BJ (cell line): ENCODE measurements at regions not wholly inside any gene's neighbourhood (a gene's known extent, or its start where the extent isn't known, plus 50 kb on each side); places are given as distances from the start of the nearest gene placed in this dataset.
"Not testable (repeated sequence)": the region's sequence is repeated elsewhere in the genome, so short reads cannot be mapped to it uniquely, and the experiment has no call there.

Experiments
- CTCF ChIA-PET: fragments of 350-600 bp; formaldehyde crosslinking; extraction: SDS; loops from one replicate; lab custom pipeline; 2021; ENCODE audit warnings: antibody characterized with exemption, inconsistent platforms; lab: Yijun Ruan, JAX
- POLR2A ChIA-PET: fragments of 300-600 bp; sonication (Branson Sonifier 250); formaldehyde crosslinking; extraction: SDS; loops from one replicate; lab custom pipeline; 2021; ENCODE audit warnings: antibody characterized with exemption; lab: Charles Lee
- DNase-seq: peaks from one replicate; pipeline ENCODE4 v3.0.0-alpha.2; 2011; ENCODE audit warnings: low read depth
- H3K27me3 ChIP-seq: 2 replicates; pipeline ENCODE4 v1.6.0; 2011; ENCODE audit warnings: low read length; ENCODE audit not compliant: control insufficient read depth, insufficient read depth
- H3K36me3 ChIP-seq: 2 replicates; pipeline ENCODE4 v1.5.1; 2011; ENCODE audit warnings: low read length; ENCODE audit not compliant: control insufficient read depth, insufficient read depth
- H3K4me3 ChIP-seq: 2 replicates; pipeline ENCODE4 v1.5.1; 2011; ENCODE audit warnings: low read depth, mild to moderate bottlenecking, control low read depth, low read length
- CTCF ChIP-seq: IDR thresholded peaks from 2 replicates; pipeline ENCODE4 v1.5.1; 2011; ENCODE audit warnings: low read depth, mild to moderate bottlenecking, control low read depth, inconsistent platforms, low read length, moderate library complexity; ENCODE audit not compliant: insufficient read depth

DNA sequence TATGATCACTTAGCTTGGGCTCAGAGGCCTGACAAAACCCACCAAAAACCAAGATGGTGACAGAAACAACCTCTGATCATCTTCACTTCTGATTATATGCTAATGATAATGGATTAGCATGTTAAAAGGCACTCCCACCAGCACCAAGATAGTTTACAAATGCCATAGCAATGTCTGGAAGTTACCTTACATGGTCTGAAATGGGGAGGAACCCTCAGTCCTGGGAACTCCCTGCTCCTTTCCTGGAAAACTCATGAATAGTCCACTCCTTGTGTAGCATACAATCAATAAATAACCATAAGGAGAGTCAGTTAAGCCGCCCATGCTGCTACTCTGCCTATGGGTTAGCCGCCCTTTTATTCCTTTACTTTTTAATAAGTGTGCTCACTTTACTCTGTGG is 120.0 kb upstream of the HS3ST4 start:
- Histone ChIP-seq H3K27me3 (no peaks in the 10 kb centered on the region), H3K36me3 (no peaks in the 10 kb centered on the region), H3K4me3 (no peak overlapping the region)
- POLR2A ChIA-PET = no interaction called here
- CTCF ChIA-PET = no interaction called here
- no peak for TF ChIP-seq CTCF
- no peak for DNase-seq

DNA sequence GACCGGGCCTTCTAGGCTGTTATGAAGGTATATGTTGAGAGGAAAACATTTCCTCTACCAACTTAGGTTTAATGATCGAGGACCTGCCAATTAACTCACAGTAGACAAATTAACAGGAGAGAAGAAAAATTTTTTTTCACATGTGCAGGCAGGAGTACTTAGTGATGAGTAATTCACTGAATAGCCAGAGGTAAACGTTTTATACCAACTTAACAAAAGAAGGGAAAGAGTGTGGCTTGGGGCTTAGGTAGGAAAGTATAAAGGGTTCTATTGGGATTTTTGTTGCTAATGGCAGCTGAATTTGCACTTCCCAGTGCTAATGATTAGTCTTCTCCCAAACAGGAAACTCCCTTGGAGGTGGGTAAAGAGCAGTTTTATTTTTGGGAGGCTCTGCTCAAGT is 121.6 kb upstream of the HS3ST4 start:
- TF ChIP-seq CTCF = no peak
- POLR2A ChIA-PET = no interaction called here
- no peak for DNase-seq
- Histone ChIP-seq H3K4me3 (no peak overlapping the region), H3K27me3 (no peaks in the 10 kb centered on the region), H3K36me3 (no peaks in the 10 kb centered on the region)
- CTCF ChIA-PET = no interaction called here

- TF ChIP-seq CTCF = no peak
- no peaks in the 10 kb centered on the region for H3K36me3 ChIP-seq
- POLR2A ChIA-PET = no interaction called here
- DNase-seq = no peak
- no peak overlapping the region for H3K4me3 ChIP-seq
- no peaks in the 10 kb centered on the region for H3K27me3 ChIP-seq
- CTCF ChIA-PET = no interaction called here
Observed at GRCh38 chr16:25568991-25569390, 122.8 kb upstream of the HS3ST4 start.

GRCh38 chr16:25566183-25566582 is 125.6 kb upstream of the HS3ST4 start:
- DNase-seq = no peak
- Histone ChIP-seq H3K27me3 (no peaks in the 10 kb centered on the region), H3K36me3 (no peaks in the 10 kb centered on the region), H3K4me3 (no peak overlapping the region)
- ChIA-PET CTCF (no interaction called here), POLR2A (no interaction called here)
- no peak for TF ChIP-seq CTCF

- no peak for DNase-seq
- TF ChIP-seq CTCF = no peak
- Histone ChIP-seq H3K4me3 (no peak overlapping the region), H3K27me3 (no peaks in the 10 kb centered on the region), H3K36me3 (no peaks in the 10 kb centered on the region)
- ChIA-PET POLR2A (no interaction called here), CTCF (no interaction called here)
Observed at GRCh38 chr16:25563700-25564099, 128.1 kb upstream of the HS3ST4 start.

GRCh38 chr16:25561723-25562122 is 130.0 kb upstream of the HS3ST4 start:
- H3K27me3 ChIP-seq, DNase-seq, H3K36me3 ChIP-seq, H3K4me3 ChIP-seq, POLR2A ChIA-PET, CTCF ChIA-PET: not testable (repeated sequence)

DNA sequence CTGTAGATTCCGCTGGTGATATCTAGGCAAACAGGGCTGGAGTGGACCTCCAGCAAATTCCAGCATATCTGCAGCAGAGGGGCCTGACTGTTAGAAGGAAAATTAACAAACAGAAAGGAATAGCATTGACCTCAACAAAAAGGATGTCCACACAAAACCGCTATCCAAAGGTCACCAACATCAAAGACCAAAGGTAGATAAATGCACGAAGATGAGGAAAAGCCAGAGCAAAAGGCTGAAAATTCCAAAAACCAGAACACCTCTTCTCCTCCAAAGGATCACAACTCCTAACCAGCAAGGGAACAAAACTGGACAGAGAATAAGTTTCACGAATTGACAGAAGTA is 134.8 kb upstream of the HS3ST4 start:
- H3K4me3 ChIP-seq, POLR2A ChIA-PET, H3K27me3 ChIP-seq, DNase-seq, CTCF ChIA-PET, H3K36me3 ChIP-seq: not testable (repeated sequence)

DNA sequence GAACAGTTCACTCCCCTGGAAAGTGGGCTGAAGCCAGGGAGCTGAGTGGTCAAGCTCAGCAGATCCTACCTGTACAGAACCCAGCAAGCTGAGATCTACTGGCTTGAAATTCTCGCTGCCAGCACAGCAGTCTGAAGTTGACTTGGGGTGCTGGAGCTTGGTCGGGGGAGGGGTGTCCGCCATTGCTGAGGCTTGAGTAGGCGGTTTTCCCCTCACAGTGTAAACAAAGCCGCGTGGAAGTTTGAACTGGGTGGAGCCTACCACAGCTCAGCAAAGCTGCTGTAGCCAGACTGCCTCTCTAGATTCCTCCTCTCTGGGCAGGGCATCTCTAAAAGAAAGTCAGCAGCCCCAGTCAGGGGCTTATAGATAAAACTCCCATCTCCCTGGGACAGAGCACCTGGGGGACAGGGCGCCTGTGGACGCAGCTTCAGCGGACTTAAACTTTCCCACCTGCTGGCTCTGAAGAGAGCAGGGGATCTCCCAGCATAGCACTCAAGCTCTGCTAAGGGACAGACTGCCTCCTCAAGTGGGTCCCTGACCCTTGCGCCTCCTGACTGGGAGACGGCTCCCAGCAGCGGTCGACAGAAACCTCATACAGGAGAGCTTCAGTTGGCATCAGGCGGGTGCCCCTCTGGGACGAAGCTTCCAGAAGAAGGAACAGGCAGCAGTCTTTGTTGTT is 135.3 kb upstream of the HS3ST4 start:
- H3K36me3 ChIP-seq, POLR2A ChIA-PET, H3K4me3 ChIP-seq, H3K27me3 ChIP-seq, CTCF ChIA-PET, DNase-seq: not testable (repeated sequence)
